Fibroblast of pulmonary artery (primary cell): ENCODE measurements at regions not wholly inside any gene's neighbourhood (a gene's known extent, or its start where the extent isn't known, plus 50 kb on each side); places are given as distances from the start of the nearest gene placed in this dataset.

Experiments
- DNase-seq: peaks from one replicate; pipeline ENCODE4 v3.0.0-alpha.2; 2010; ENCODE audit warnings: low read depth
- H3K4me3 ChIP-seq: replicated peaks from 2 replicates; pipeline ENCODE4 v1.5.1; 2011; ENCODE audit warnings: low read depth, mild to moderate bottlenecking, control low read depth, low read length, moderate library complexity
- TF ChIP-seq, protein P1 (sequence below): IDR thresholded peaks from 2 replicates; pipeline ENCODE4 v1.5.1; 2011; ENCODE audit warnings: mild to moderate bottlenecking, control low read depth, low read length, inconsistent platforms; ENCODE audit errors: missing control alignments

DNA sequence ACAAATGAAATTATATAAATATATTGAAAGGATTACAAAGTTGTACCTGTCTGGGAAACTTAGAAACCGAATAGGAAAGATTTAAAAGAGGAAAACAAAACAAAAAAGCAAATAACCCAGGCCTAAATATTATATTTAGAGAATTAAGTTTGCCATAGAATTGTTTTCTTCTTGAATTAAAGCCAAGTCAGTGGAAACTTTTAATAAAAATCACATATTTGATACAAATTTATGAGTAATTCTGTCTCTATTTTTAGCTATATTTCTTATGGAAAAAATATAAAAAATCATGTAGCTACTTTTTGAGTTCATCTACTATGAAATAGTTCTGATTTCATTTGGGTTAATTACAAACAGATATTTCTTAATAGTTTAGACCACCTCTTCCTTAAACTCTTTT is 470.2 kb upstream of the HSF2 start:
- no peak overlapping the region for H3K4me3 ChIP-seq
- DNase-seq, result no peak
- TF ChIP-seq, protein P1, sequence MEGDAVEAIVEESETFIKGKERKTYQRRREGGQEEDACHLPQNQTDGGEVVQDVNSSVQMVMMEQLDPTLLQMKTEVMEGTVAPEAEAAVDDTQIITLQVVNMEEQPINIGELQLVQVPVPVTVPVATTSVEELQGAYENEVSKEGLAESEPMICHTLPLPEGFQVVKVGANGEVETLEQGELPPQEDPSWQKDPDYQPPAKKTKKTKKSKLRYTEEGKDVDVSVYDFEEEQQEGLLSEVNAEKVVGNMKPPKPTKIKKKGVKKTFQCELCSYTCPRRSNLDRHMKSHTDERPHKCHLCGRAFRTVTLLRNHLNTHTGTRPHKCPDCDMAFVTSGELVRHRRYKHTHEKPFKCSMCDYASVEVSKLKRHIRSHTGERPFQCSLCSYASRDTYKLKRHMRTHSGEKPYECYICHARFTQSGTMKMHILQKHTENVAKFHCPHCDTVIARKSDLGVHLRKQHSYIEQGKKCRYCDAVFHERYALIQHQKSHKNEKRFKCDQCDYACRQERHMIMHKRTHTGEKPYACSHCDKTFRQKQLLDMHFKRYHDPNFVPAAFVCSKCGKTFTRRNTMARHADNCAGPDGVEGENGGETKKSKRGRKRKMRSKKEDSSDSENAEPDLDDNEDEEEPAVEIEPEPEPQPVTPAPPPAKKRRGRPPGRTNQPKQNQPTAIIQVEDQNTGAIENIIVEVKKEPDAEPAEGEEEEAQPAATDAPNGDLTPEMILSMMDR, result no peak

DNA sequence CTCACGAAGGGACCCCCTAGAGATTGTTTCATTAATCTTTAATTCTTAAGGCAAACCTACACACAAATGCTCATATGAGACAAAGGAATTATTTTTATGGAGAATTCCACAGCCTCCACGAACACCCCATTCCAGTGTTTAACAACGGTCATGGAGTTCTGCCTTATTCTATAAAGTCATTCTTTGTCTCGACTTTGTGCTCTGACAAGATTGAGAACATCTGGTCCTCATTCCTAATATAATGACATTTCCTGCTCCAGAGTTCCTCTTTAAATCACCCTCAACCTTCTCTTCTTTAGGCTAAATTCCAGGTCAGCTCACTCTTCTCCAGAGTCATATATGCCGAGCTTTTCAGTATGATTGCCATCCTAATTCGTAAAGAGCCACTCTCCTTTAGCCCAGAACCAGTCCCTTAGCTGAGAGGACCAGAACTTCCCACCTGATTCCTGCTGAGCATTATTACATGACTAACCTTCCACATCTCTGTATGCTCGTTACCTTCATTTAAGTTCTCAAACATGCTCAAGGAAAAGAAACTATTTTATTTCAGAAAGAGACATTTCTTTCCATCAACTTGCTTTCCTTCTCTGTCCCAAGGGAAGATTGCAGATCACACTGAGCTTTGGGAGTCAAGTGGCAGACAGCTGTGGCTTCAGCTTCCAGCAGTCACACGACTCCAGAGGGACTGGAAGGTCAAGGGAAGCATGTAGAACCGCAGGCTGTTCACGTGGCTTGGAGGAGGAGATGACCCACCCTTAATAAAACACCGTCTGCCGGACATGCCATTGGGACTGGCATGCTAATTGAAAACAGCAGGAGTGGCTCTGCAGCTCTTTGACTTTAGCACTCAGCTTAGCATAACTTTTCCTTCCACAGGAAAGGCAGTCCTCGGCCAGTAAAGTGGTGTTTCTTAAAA is 467.1 kb upstream of the HSF2 start:
- DNase-seq, result peak; percentile 68
- no peak overlapping the region for H3K4me3 ChIP-seq
- TF ChIP-seq, protein P1, result no peak

DNA sequence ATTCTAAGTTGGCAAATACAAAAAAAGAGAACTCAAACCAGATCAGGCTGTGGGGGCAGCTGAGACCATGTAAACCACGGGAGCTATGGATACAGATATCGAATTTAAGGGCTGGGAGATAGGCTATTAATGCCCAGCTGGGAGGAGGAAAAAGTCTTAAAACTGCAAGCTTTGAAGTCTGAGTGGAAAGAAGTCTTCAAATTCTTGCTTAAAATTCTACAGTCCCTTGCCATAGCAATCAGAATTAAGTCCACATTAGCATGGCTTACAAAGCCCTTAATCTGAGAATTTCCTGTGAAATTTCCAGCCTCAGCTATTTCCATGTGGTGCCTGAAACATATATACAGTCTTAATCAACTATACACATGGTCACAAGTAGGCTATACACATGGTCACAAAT is 465.0 kb upstream of the HSF2 start:
- no peak for DNase-seq
- TF ChIP-seq, protein P1, result no peak
- H3K4me3 ChIP-seq, result no peak overlapping the region

DNA sequence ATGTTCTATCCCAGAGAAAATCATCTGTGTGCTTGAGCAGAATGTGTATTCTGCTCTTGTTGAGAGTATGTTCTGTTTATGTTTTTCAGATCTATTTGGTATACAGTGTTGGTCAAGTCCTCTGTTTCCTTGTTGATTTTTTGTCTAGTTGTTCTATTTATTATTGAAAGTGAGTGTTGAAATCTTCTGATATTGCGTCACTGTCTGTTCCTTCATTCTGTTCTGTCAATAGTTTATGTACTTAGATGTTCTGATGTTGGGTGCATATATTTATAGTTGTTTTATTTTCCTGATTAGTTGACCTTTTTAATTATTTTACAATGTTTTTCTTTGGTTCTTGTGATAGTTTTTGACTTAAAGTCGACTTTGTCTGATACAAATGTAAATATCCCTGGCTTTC is 458.7 kb upstream of the HSF2 start:
- no peak for DNase-seq
- no peak overlapping the region for H3K4me3 ChIP-seq
- TF ChIP-seq, protein P1, result no peak

DNA sequence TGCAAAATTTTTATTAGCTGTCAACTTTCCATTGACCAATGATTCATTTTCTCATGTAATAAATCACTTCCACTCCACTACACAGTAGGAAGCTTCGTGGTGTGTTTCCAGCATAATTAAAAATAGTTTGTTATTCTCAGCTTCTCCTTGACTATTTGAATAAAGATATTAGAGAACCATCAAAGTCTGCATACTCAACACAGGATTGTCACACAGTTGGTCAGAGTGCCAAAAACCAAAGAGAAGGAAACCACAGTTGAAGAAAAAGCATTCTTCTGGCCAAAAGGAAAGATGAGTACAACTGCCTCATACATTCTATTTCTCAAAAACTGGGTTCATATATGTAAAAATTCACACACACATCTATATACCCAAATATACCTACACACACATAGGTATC is 455.1 kb upstream of the HSF2 start:
- TF ChIP-seq, protein P1, result no peak
- no peak overlapping the region for H3K4me3 ChIP-seq
- no peak for DNase-seq

DNA sequence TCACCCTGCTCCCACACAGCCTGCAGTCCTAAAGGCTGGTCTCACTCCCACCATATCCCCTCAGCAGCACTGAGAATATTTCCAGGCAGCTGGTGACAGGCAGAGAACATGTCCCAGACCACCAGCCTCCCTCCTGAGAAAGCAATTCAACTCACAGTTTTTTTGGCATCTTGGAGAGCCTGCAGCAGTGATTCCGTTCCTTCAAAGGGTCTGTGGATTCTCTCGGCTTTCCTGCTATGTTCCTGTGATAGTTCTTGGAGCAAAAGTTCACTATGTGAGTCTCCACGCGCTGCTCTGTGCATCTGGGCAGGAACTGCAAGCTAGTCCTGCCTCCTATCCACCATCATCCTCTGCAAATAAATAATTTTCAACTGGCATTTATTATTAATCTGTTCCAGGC is 448.3 kb upstream of the HSF2 start:
- no peak overlapping the region for H3K4me3 ChIP-seq
- TF ChIP-seq, protein P1, result no peak
- no peak for DNase-seq
